Glutamatergic neuron (in vitro differentiated cells): ENCODE measurements at regions not wholly inside any gene's neighbourhood (a gene's known extent, or its start where the extent isn't known, plus 50 kb on each side); places are given as distances from the start of the nearest gene placed in this dataset.
A peak's percentile ranks its signal among the peaks of the same experiment; 100 is the strongest.

Experiments
- DNase-seq: peaks from one replicate; pipeline ENCODE4 v3.0.0; 2022
- H3K27ac Mint-ChIP-seq: one replicate; pipeline ENCODE4 v1.8.0; 2020; ENCODE audit warnings: mild to moderate bottlenecking, mixed read lengths, inconsistent platforms; ENCODE audit not compliant: unreplicated experiment
- H3K27me3 Mint-ChIP-seq: one replicate; pipeline ENCODE4 v1.8.0; 2020; ENCODE audit warnings: mild to moderate bottlenecking, moderate library complexity, mixed read lengths, inconsistent platforms; ENCODE audit not compliant: unreplicated experiment
- H3K36me3 Mint-ChIP-seq: one replicate; pipeline ENCODE4 v1.8.0; 2020; ENCODE audit warnings: mild to moderate bottlenecking, mixed read lengths, inconsistent platforms; ENCODE audit not compliant: unreplicated experiment
- H3K4me1 Mint-ChIP-seq: one replicate; pipeline ENCODE4 v1.8.0; 2020; ENCODE audit warnings: mild to moderate bottlenecking, low read depth, mixed read lengths, inconsistent platforms; ENCODE audit not compliant: unreplicated experiment
- H3K4me3 Mint-ChIP-seq: one replicate; pipeline ENCODE4 v1.8.0; 2020; ENCODE audit warnings: mild to moderate bottlenecking, mixed read lengths, inconsistent platforms; ENCODE audit not compliant: unreplicated experiment
- H3K9me3 Mint-ChIP-seq: one replicate; pipeline ENCODE4 v1.8.0; 2020; ENCODE audit warnings: mild to moderate bottlenecking, moderate library complexity, mixed read lengths, inconsistent platforms; ENCODE audit not compliant: unreplicated experiment
- CTCF ChIP-seq: fragments of 200-600 bp; sonication (generic); IDR thresholded peaks from one replicate; pipeline ENCODE4 v1.5.0; 2021; ENCODE audit not compliant: partially characterized antibody, unreplicated experiment

GRCh38 chr2:185472574-185472973 lies 266.0 kb upstream of the FSIP2 start:
- TF ChIP-seq CTCF, result no peak
- H3K27ac Mint-ChIP-seq, result no peak overlapping the region
- peaks cover 3% of the 10 kb centered on the region for H3K27me3 Mint-ChIP-seq
- peaks cover 10% of the 10 kb centered on the region for H3K4me1 Mint-ChIP-seq
- peaks cover under 1% of the 10 kb centered on the region for H3K9me3 Mint-ChIP-seq
- no peak for DNase-seq
- H3K36me3 Mint-ChIP-seq, result peaks cover 7% of the 10 kb centered on the region
- H3K4me3 Mint-ChIP-seq, result no peak overlapping the region

GRCh38 chr2:185473838-185474237 lies 264.8 kb upstream of the FSIP2 start:
- TF ChIP-seq CTCF, result no peak
- Mint-ChIP-seq H3K36me3 (peaks cover 7% of the 10 kb centered on the region), H3K27me3 (peaks cover 3% of the 10 kb centered on the region), H3K9me3 (peaks cover 3% of the 10 kb centered on the region), H3K4me1 (peaks cover 17% of the 10 kb centered on the region), H3K4me3 (no peak overlapping the region), H3K27ac (peak overlapping the region; percentile 38)
- no peak for DNase-seq

- peak overlapping the region; percentile 67 for H3K27ac Mint-ChIP-seq
- H3K27me3 Mint-ChIP-seq, result peaks cover 3% of the 10 kb centered on the region
- peaks cover 19% of the 10 kb centered on the region for H3K4me1 Mint-ChIP-seq
- DNase-seq, result no peak
- no peak overlapping the region for H3K4me3 Mint-ChIP-seq
- peaks cover 3% of the 10 kb centered on the region for H3K9me3 Mint-ChIP-seq
- H3K36me3 Mint-ChIP-seq, result peaks cover 7% of the 10 kb centered on the region
- peak; percentile 35 for TF ChIP-seq CTCF
These were observed 262.7 kb upstream of the FSIP2 start for GRCh38 chr2:185475914-185476313.

GRCh38 chr2:185477452-185477851 lies 261.2 kb upstream of the FSIP2 start:
- Mint-ChIP-seq H3K27ac (peak overlapping the region; percentile 90), H3K36me3 (peaks cover 11% of the 10 kb centered on the region), H3K4me3 (no peak overlapping the region)

GRCh38 chr2:185484602-185485001 lies 254.0 kb upstream of the FSIP2 start:
- no peak for TF ChIP-seq CTCF
- H3K36me3 Mint-ChIP-seq, result peaks cover 25% of the 10 kb centered on the region
- H3K4me1 Mint-ChIP-seq, result peaks cover 4% of the 10 kb centered on the region
- H3K9me3 Mint-ChIP-seq, result peaks cover 14% of the 10 kb centered on the region
- no peak overlapping the region for H3K27ac Mint-ChIP-seq
- no peaks in the 10 kb centered on the region for H3K27me3 Mint-ChIP-seq
- no peak for DNase-seq
- H3K4me3 Mint-ChIP-seq, result no peak overlapping the region

More at GRCh38 chr2:185477452-185477851, 261.2 kb upstream of the FSIP2 start:
- H3K4me1 Mint-ChIP-seq, result peaks cover 21% of the 10 kb centered on the region
- TF ChIP-seq CTCF, result no peak
- peaks cover 3% of the 10 kb centered on the region for H3K27me3 Mint-ChIP-seq
- DNase-seq, result no peak
- peaks cover 3% of the 10 kb centered on the region for H3K9me3 Mint-ChIP-seq
